HEK293 (cell line): ENCODE measurements at regions not wholly inside any gene's neighbourhood (a gene's known extent, or its start where the extent isn't known, plus 50 kb on each side); places are given as distances from the start of the nearest gene placed in this dataset.

Source experiments
- GLIS1 ChIP-seq: fragments of 450-650 bp; formaldehyde crosslinking; IDR thresholded peaks from 2 replicates; pipeline ENCODE4 v1.5.1; 2016; ENCODE audit warnings: missing biosample characterization, missing genetic modification characterization
- REST ChIP-seq: fragments of 450-650 bp; formaldehyde crosslinking; IDR thresholded peaks from 2 replicates; pipeline ENCODE4 v1.5.1; 2016; ENCODE audit warnings: missing biosample characterization, missing genetic modification characterization
- ZBTB17 ChIP-seq: fragments of 450-650 bp; formaldehyde crosslinking; IDR thresholded peaks from 2 replicates; pipeline ENCODE4 v1.5.1; 2016; ENCODE audit warnings: missing biosample characterization, missing genetic modification characterization
- ZFP37 ChIP-seq: fragments of 450-650 bp; formaldehyde crosslinking; IDR thresholded peaks from 2 replicates; pipeline ENCODE4 v1.5.1; 2016; ENCODE audit warnings: missing biosample characterization, missing genetic modification characterization
- ZNF175 ChIP-seq: fragments of 450-650 bp; formaldehyde crosslinking; IDR thresholded peaks from 2 replicates; pipeline ENCODE4 v1.5.1; 2016; ENCODE audit warnings: missing biosample characterization, missing genetic modification characterization
- ZNF221 ChIP-seq: fragments of 450-650 bp; formaldehyde crosslinking; IDR thresholded peaks from 2 replicates; pipeline ENCODE4 v1.5.1; 2017; ENCODE audit warnings: missing biosample characterization, missing genetic modification characterization, borderline replicate concordance
- ZNF223 ChIP-seq: fragments of 450-650 bp; formaldehyde crosslinking; IDR thresholded peaks from 2 replicates; pipeline ENCODE4 v1.5.1; 2016; ENCODE audit warnings: missing biosample characterization, missing genetic modification characterization
- ZNF23 ChIP-seq: fragments of 450-650 bp; formaldehyde crosslinking; IDR thresholded peaks from 2 replicates; pipeline ENCODE4 v1.5.1; 2016; ENCODE audit warnings: missing biosample characterization, missing genetic modification characterization, borderline replicate concordance
- ZNF335 ChIP-seq: fragments of 450-650 bp; formaldehyde crosslinking; conservative IDR thresholded peaks from 2 replicates; pipeline ENCODE4 v1.5.1; 2016; ENCODE audit warnings: missing biosample characterization, missing genetic modification characterization
- ZNF366 ChIP-seq: fragments of 450-650 bp; formaldehyde crosslinking; conservative IDR thresholded peaks from 2 replicates; pipeline ENCODE4 v1.5.1; 2016; ENCODE audit warnings: missing biosample characterization, missing genetic modification characterization
- ZNF449 ChIP-seq: fragments of 450-650 bp; formaldehyde crosslinking; IDR thresholded peaks from 2 replicates; pipeline ENCODE4 v1.5.1; 2017; ENCODE audit warnings: missing biosample characterization, mild to moderate bottlenecking, missing genetic modification characterization, moderate library complexity
- ZNF623 ChIP-seq: fragments of 450-650 bp; formaldehyde crosslinking; IDR thresholded peaks from 2 replicates; pipeline ENCODE4 v1.5.1; 2016; ENCODE audit warnings: missing biosample characterization, missing genetic modification characterization
- ZNF654 ChIP-seq: fragments of 450-650 bp; formaldehyde crosslinking; IDR thresholded peaks from 2 replicates; pipeline ENCODE4 v1.5.1; 2016; ENCODE audit warnings: low read depth, missing biosample characterization, missing genetic modification characterization
- ZNF692 ChIP-seq: fragments of 450-650 bp; formaldehyde crosslinking; IDR thresholded peaks from 2 replicates; pipeline ENCODE4 v1.5.1; 2016; ENCODE audit warnings: missing biosample characterization, missing genetic modification characterization
- TF ChIP-seq, protein P1 (sequence below): fragments of 450-650 bp; formaldehyde crosslinking; IDR thresholded peaks from 2 replicates; pipeline ENCODE4 v1.5.0; 2017; ENCODE audit warnings: missing biosample characterization, missing genetic modification characterization, borderline replicate concordance
- TF ChIP-seq, protein P2 (sequence below): fragments of 450-650 bp; formaldehyde crosslinking; IDR thresholded peaks from 2 replicates; pipeline ENCODE4 v1.5.1; 2016; ENCODE audit warnings: missing biosample characterization, missing genetic modification characterization
- TF ChIP-seq, protein P3 (sequence below): fragments of 450-650 bp; formaldehyde crosslinking; IDR thresholded peaks from 2 replicates; pipeline ENCODE4 v1.5.1; 2016; ENCODE audit warnings: missing biosample characterization, missing genetic modification characterization, low read depth

- TF ChIP-seq REST (tag by site-specific recombination) (no peak), ZNF654 (tag by site-specific recombination) (no peak), ZNF623 (no peak), ZNF335 (tag by site-specific recombination) (0 out of 2 replicates have a peak, but pooled peaks have one; percentile 1), GLIS1 (tag by site-specific recombination) (no peak), ZNF175 (tag by site-specific recombination) (no peak), ZBTB17 (tag by site-specific recombination) (no peak), ZNF449 (tag by site-specific recombination) (no peak), ZNF223 (no peak), ZFP37 (tag by site-specific recombination) (no peak), ZNF692 (tag by site-specific recombination) (0 out of 2 replicates have a peak, but pooled peaks have one; percentile 49), ZNF221 (tag by site-specific recombination) (no peak), ZNF366 (0 out of 2 replicates have a peak, but pooled peaks have one; percentile 26), ZNF23 (tag by site-specific recombination) (no peak)
- TF ChIP-seq, protein P1, sequence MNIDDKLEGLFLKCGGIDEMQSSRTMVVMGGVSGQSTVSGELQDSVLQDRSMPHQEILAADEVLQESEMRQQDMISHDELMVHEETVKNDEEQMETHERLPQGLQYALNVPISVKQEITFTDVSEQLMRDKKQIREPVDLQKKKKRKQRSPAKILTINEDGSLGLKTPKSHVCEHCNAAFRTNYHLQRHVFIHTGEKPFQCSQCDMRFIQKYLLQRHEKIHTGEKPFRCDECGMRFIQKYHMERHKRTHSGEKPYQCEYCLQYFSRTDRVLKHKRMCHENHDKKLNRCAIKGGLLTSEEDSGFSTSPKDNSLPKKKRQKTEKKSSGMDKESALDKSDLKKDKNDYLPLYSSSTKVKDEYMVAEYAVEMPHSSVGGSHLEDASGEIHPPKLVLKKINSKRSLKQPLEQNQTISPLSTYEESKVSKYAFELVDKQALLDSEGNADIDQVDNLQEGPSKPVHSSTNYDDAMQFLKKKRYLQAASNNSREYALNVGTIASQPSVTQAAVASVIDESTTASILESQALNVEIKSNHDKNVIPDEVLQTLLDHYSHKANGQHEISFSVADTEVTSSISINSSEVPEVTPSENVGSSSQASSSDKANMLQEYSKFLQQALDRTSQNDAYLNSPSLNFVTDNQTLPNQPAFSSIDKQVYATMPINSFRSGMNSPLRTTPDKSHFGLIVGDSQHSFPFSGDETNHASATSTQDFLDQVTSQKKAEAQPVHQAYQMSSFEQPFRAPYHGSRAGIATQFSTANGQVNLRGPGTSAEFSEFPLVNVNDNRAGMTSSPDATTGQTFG (tag by site-specific recombination): no peak
- TF ChIP-seq, protein P2, sequence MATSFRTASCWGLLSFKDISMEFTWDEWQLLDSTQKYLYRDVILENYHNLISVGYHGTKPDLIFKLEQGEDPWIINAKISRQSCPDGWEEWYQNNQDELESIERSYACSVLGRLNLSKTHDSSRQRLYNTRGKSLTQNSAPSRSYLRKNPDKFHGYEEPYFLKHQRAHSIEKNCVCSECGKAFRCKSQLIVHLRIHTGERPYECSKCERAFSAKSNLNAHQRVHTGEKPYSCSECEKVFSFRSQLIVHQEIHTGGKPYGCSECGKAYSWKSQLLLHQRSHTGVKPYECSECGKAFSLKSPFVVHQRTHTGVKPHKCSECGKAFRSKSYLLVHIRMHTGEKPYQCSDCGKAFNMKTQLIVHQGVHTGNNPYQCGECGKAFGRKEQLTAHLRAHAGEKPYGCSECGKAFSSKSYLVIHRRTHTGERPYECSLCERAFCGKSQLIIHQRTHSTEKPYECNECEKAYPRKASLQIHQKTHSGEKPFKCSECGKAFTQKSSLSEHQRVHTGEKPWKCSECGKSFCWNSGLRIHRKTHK (tag by site-specific recombination): no peak
- TF ChIP-seq, protein P3, sequence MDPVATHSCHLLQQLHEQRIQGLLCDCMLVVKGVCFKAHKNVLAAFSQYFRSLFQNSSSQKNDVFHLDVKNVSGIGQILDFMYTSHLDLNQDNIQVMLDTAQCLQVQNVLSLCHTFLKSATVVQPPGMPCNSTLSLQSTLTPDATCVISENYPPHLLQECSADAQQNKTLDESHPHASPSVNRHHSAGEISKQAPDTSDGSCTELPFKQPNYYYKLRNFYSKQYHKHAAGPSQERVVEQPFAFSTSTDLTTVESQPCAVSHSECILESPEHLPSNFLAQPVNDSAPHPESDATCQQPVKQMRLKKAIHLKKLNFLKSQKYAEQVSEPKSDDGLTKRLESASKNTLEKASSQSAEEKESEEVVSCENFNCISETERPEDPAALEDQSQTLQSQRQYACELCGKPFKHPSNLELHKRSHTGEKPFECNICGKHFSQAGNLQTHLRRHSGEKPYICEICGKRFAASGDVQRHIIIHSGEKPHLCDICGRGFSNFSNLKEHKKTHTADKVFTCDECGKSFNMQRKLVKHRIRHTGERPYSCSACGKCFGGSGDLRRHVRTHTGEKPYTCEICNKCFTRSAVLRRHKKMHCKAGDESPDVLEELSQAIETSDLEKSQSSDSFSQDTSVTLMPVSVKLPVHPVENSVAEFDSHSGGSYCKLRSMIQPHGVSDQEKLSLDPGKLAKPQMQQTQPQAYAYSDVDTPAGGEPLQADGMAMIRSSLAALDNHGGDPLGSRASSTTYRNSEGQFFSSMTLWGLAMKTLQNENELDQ (tag by site-specific recombination): no peak
- TF ChIP-seq, all 188 proteins: peak for 8
These were observed 1055.2 kb upstream of the FANCL start (continued) for GRCh38 chr2:59296279-59296678.
